Jurkat, Clone E6-1 (cell line): ENCODE measurements at regions not wholly inside any gene's neighbourhood (a gene's known extent, or its start where the extent isn't known, plus 50 kb on each side); places are given as distances from the start of the nearest gene placed in this dataset.

ENCODE experiments used
- DNase-seq: peaks from one replicate; pipeline ENCODE4 v3.0.0-alpha.2; 2011; ENCODE audit warnings: low read depth, low spot score
- H3K4me3 ChIP-seq: 2 replicates; pipeline ENCODE4 v1.5.1; 2011; ENCODE audit warnings: mild to moderate bottlenecking, low read length, control low read depth, moderate library complexity

DNA sequence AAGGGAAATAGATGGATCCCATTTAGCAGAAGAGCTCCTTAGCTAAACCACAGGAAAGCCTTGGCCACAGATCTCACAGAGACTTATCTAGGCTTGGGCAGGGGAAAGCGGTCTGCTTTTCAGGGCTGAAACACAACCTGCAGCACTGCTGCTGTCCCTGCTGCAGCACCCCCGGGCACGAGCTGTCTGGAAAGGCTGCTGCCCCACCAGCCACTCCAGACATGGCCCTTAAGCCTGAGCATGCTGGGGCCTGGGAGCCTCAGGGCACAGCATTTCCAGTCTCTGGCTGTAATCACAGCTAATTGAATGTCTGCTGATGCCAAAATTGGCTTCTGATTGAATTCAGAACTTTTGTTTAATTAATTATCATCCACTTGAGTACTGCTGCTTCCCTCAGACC, 115.0 kb downstream of the TMPRSS5 start:
- no peak for DNase-seq
- H3K4me3 ChIP-seq, result no peak overlapping the region

DNA sequence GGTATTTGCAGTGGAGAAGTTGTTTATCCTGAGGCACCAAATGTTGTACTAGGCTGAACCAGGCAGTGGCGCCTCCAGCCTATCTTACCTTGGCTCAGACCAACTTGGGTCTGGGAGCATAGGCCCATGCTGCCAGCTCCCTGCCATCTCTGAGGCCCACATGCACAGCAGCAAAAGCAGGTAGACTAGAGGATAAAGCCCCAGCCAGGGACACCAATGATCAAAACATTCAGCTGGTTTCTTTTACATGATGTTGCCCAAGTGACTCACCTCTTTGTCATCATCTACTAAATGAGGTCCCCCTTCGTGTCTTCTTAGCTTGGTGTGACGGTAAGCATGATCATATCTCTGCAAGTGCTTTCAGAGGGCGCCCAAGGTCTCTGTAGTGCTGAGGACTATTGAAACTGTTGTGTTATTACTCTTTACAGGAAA, 112.1 kb upstream of the DRD2 start:
- H3K4me3 ChIP-seq, result no peak overlapping the region
- no peak for DNase-seq

DNA sequence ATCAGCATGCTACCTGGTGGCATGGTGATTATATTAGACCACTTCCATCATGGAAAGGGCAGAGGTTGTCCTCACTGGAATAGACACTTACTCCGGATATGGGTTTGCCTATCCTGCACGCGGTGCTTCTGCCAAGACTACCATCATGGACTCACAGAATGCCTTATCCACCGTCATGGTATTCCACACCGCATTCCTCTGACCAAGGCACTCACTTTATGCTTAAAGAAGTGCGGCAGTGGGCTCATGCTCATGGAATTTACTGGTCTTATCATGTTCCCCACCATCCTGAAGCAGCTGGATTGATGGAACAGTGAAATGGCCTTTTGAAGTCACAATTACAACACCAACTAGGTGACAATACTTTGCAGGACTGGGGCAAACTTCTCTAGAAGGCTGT, 109.2 kb upstream of the DRD2 start:
- no peak for DNase-seq
- no peak overlapping the region for H3K4me3 ChIP-seq

GRCh38 chr11:113581713-113582112, 106.5 kb upstream of the DRD2 start:
- H3K4me3 ChIP-seq, result no peak overlapping the region
- DNase-seq, result no peak

GRCh38 chr11:113579292-113579940, 104.2 kb upstream of the DRD2 start:
- DNase-seq, result no peak
- no peak overlapping the region for H3K4me3 ChIP-seq

DNA sequence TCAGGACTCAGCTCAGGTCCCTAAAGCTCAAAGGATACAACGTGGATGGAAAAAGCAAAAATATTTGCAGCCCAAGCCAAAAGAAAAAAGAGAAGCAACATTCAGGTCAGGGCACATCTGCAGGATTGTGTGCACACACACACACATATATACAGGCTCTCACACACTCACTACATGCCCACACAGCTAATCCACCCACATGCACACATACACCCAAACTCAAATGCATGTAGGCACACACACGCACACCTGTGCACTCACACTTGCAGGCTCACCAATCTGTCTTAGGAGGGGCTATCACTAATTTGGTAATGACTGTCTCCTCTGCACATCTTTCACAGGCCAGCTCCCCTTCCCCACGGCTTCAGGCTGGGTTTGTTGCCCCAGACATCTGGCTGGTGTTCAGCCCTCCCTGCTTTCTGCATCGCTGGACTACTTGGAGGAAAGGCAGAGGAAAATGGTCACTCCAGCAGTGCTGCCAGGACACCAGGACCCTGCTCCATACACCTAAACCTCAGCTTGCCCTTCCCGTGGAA, 103.6 kb upstream of the DRD2 start:
- DNase-seq, result no peak
- H3K4me3 ChIP-seq, result no peak overlapping the region

- no peak for DNase-seq
- no peak overlapping the region for H3K4me3 ChIP-seq
Observed at GRCh38 chr11:113578033-113578380, 102.8 kb upstream of the DRD2 start.

DNA sequence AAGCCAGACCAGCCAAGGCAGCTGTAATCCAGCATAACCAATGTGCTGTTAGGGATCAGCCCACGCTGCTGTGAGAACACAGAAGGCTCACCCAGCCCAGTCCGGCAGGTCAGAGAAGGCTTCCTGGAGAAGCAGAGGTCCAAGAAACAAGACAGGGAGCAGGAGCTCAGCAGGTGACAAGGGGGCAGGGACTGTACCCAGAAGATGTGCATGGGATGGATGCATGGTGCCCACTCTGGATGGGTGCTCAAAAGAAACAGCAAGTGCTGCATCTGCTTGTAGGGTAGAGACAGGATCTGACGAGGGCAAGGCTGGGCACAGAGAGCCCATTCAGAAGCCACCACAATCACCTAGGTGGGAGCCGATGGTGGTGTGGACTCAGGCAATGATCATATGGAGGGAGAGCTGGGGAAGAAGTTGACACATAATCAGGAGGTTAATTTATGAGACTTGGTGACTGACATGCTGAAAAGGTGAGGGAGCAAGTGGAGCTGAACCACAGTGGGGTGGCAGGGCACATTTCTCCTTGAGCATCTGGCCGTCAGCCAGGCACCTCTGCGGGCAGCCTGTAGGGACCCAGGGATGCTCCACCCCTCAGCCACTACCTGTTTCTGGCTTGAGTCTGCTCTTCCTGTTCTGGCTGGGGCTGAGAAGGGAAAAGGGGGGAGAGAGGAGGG, 102.3 kb upstream of the DRD2 start:
- DNase-seq, result peak; percentile 22

GRCh38 chr11:113574586-113574985, 99.4 kb upstream of the DRD2 start:
- H3K4me3 ChIP-seq, result no peak overlapping the region

More for the DNA sequence above, 102.3 kb upstream of the DRD2 start:
- H3K4me3 ChIP-seq, result no peak overlapping the region

DNA sequence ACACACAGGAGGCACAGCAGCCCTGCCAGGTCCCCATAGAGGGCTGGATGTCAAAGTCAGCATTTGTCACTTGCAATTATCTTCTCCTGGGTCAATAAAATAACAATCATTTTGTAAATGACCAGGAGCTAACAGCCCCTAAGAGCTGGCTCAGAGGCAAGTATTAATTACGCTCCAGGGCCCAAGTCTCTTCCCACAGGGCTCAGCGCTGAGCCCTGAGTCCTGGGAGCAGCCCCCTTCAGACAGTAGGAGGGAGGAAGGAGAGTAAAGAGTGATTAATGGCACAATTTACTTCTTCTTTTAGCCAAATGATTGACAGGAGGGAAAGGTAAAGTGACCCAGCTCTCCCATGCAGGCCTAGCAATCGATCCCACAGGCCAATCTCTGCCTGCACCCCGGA, 99.0 kb upstream of the DRD2 start:
- no peak for DNase-seq
- H3K4me3 ChIP-seq, result no peak overlapping the region

More at GRCh38 chr11:113574586-113574985, 99.4 kb upstream of the DRD2 start:
- DNase-seq, result no peak

GRCh38 chr11:113572136-113572735, 97.0 kb upstream of the DRD2 start:
- no peak for DNase-seq
- H3K4me3 ChIP-seq, result no peak overlapping the region

DNA sequence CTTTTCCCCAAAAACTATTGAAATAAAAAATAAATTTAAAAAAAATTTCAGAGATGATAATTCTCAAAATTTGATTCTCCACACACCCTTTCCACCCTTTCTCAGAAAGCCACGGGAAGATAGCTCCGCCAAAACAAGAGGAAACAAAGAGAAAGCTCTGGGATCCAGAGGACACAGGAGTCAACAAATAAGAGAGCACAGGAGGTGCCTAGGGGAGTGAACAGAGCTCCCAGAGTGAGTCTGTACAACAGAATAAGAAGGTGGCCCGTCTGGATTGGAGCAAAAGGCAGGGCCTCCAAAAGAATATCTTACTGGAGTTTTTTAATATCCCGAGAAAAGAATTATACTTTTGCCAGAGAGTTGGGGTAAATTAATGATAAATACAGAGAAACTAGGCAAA, 96.3 kb upstream of the DRD2 start:
- no peak for DNase-seq
- H3K4me3 ChIP-seq, result no peak overlapping the region

DNA sequence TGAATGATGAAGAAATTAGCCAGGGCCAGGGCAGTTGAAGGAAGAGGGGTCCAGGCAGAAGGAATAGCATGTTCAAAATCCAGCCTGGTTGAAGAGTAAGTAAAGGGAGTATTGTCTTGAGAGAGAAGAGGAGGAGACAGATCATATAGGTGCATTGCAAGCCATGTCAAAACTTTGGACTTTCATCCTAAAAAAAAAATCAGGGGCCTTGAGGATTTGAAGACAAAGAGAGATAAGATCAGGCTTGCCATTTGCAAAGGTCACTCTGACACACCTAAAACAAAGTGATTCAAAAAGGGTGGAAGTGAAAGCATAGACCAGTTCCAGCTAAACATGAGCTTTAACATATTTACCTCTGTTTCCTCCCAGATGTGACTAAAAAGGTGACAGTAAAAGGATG, 95.7 kb upstream of the DRD2 start:
- no peak overlapping the region for H3K4me3 ChIP-seq
- DNase-seq, result no peak

GRCh38 chr11:113569391-113569790, 94.2 kb upstream of the DRD2 start:
- no peak overlapping the region for H3K4me3 ChIP-seq
- no peak for DNase-seq

DNA sequence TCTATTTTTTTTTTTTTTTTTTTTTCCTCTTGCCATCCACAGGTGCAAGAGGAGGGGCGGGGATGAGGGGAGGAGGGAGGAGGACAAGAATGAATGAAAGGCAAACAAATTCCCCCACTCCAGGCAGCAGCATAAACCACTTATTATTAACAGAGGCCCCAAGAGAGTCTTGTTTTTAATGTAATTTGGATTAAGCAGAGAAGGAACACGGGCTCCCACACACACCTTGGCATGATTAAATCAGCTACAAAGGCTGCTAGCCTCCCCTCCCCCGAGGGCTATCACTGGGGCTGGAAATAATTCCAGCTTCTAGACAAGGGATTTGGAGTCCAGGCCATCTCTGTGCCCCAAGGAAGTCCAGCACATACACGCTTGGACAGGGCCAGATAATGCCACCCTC, 93.4 kb upstream of the DRD2 start:
- DNase-seq, result no peak
- H3K4me3 ChIP-seq, result no peak overlapping the region

DNA sequence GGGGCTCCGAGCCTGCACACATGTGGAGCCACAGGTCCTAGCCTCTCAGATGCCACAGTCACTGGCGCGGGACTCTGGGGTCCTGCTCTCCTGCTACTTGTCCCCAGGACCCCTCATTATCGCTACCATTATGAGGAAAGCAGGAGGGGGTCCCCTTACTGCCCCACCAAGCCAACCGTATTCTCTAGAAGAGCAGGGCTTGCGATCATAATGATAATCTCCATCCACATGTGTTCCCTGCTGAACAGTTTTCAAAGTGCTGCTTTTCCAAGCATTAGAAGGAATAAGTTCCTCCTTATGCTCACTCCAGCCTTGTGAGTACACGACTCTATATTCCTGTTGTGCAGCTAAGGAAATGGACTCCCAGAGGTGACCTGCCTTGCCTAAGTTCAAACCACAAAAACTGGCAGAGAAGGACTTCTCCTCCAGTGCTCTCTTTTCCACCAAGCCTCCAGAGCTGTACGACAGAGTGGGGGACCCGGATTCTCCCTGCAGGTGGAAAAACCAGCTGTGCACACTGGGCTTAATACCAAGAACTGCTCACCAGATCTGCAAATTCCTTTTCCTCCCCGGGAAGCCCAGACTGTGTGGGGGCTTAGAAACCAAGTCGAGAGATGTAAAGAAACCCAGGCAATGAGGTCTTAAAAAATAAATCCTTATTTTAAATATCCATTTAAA, 92.8 kb upstream of the DRD2 start:
- no peak for DNase-seq
- H3K4me3 ChIP-seq, result no peak overlapping the region

- H3K4me3 ChIP-seq, result no peak overlapping the region
- DNase-seq, result no peak
Observed at GRCh38 chr11:113567097-113567496, 91.9 kb upstream of the DRD2 start.

DNA sequence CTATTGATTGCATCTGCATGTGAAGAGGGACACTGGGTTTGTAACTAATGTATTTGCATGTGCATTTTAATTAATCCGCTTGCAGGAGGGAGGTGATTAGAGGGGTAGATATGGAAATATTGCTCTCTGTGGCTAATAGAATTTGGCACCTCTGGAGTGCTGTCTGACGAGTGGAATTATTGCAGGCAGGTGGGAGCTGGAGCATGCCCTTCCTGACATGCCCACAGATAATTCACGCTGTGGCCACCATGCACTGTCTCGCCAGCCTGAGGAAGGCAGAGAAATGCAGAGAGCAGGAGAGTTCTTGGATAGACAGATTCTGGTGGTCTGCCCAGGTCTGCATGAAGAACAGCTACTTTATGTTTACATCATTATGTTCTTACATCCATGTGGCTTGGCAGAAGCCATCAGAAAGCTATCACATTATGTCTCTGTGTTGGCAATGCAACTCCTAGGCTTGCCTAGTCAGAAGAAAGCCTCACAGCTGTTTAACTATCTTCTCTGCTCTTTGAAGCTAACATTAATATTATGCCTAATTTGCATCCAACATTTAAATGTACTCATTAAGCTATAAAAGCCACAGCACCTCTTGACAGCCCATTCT, 89.4 kb upstream of the DRD2 start:
- no peak for DNase-seq
- H3K4me3 ChIP-seq, result no peak overlapping the region

DNA sequence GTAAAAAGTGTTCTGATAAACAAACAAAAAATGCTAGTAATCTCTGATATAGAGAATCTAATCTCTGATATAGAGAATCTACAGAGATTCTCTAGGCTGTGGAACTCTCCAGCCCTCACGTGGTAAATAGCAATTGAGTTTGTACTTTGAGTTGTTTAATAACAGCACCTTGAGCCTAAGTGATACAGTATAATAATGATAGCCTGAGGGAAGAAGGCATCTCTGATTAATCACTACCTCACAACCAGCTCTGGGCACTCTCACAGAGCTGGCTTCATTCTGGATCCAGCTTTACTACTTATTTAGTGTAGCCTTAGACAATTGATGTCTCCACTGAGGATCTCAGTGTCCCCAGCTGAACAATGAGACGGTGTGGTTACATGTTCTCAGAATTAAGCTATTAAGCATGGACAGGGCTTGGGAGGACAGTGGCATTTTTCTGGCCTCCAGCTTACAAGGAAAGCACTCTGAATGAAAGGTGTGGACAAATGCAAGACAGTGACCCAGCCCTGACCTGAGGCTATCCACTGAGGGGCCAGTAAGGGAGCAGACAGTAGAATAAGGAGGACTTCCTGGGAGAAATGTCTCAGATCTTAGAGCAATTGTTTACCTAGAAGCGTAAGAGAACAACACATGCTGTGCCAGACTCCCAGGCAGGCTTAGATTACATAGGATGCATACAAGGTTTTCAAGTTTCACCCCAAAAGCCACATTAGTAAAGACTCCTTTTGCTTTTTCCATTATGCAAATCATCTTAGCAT, 88.7 kb upstream of the DRD2 start:
- no peak for DNase-seq
- no peak overlapping the region for H3K4me3 ChIP-seq
